ENCODE measurements at regions not wholly inside any gene's neighbourhood (a gene's known extent, or its start where the extent isn't known, plus 50 kb on each side); places are given as distances from the start of the nearest gene placed in this dataset.

GRCh38 chr5:74094096-74094781, 468.2 kb downstream of the ARHGEF28 start:
- peak; percentile 38 to 81 for DNase-seq (ENCODE audit: low read depth in 2 of 2)
- no peak overlapping the region for H3K4me3 ChIP-seq (replicated peaks in 1 of 2; ENCODE audit: low read depth in 2 of 2, low read length in 2 of 2)
- TF ChIP-seq CTCF (IDR thresholded peaks at IDR 0.05; ENCODE audit: low read depth, low read length) = no peak

- DNase-seq (ENCODE audit: low read depth in 2 of 2) = no peak
Observed at GRCh38 chr5:74093561-74093960, 467.6 kb downstream of the ARHGEF28 start.

GRCh38 chr5:74092766-74093165, 466.8 kb downstream of the ARHGEF28 start:
- H3K4me3 ChIP-seq (replicated peaks in 1 of 2; ENCODE audit: low read depth in 2 of 2, low read length in 2 of 2) = no peak overlapping the region
- no peak for DNase-seq (ENCODE audit: low read depth in 2 of 2)
- no peak for TF ChIP-seq CTCF (IDR thresholded peaks at IDR 0.05; ENCODE audit: low read depth, low read length)

More at GRCh38 chr5:74093561-74093960, 467.6 kb downstream of the ARHGEF28 start:
- TF ChIP-seq CTCF (IDR thresholded peaks at IDR 0.05; ENCODE audit: low read depth, low read length) = no peak
- H3K4me3 ChIP-seq (replicated peaks in 1 of 2; ENCODE audit: low read depth in 2 of 2, low read length in 2 of 2) = no peak overlapping the region

GRCh38 chr5:74085782-74086181, 459.8 kb downstream of the ARHGEF28 start:
- no peak overlapping the region for H3K4me3 ChIP-seq (replicated peaks in 1 of 2; ENCODE audit: low read depth in 2 of 2, low read length in 2 of 2)
- no peak for DNase-seq (ENCODE audit: low read depth in 2 of 2)
- no peak for TF ChIP-seq CTCF (IDR thresholded peaks at IDR 0.05; ENCODE audit: low read depth, low read length)

GRCh38 chr5:74085186-74085585, 459.2 kb downstream of the ARHGEF28 start:
- no peak for TF ChIP-seq CTCF (IDR thresholded peaks at IDR 0.05; ENCODE audit: low read depth, low read length)
- DNase-seq (ENCODE audit: low read depth in 2 of 2) = no peak

GRCh38 chr5:74083096-74083791, 457.2 kb downstream of the ARHGEF28 start:
- no peak for DNase-seq (ENCODE audit: low read depth in 2 of 2)
- no peak for TF ChIP-seq CTCF (IDR thresholded peaks at IDR 0.05; ENCODE audit: low read depth, low read length)
- H3K4me3 ChIP-seq (replicated peaks in 1 of 2; ENCODE audit: low read depth in 2 of 2, low read length in 2 of 2) = no peak overlapping the region

More at GRCh38 chr5:74085186-74085585, 459.2 kb downstream of the ARHGEF28 start:
- no peak overlapping the region for H3K4me3 ChIP-seq (replicated peaks in 1 of 2; ENCODE audit: low read depth in 2 of 2, low read length in 2 of 2)

Measured in cardiac fibroblast (primary cell).